ENCODE measurements at regions not wholly inside any gene's neighbourhood (a gene's known extent, or its start where the extent isn't known, plus 50 kb on each side); places are given as distances from the start of the nearest gene placed in this dataset.

- no peak overlapping the region for H3K4me3 ChIP-seq (ENCODE audit: low read length in 3 of 3)
- no peak overlapping the region for H3K27ac ChIP-seq (ENCODE audit: low read depth, low read length)
- no peaks in the 10 kb centered on the region for H3K36me3 ChIP-seq (ENCODE audit: control insufficient read depth in 3 of 3, insufficient read depth in 3 of 3, low read length in 3 of 3)
- no peak overlapping the region for H3K9ac ChIP-seq (ENCODE audit: low read depth in 1 of 3, low read length in 3 of 3)
- H3K27me3 ChIP-seq (ENCODE audit: control insufficient read depth in 3 of 3, insufficient read depth in 3 of 3, low read length in 3 of 3), result no peaks in the 10 kb centered on the region
- H3K4me1 ChIP-seq (ENCODE audit: control insufficient read depth in 3 of 3, insufficient read depth in 3 of 3, low read length in 3 of 3), result no peaks in the 10 kb centered on the region
- no peaks in the 10 kb centered on the region for H3K9me3 ChIP-seq (ENCODE audit: control insufficient read depth in 3 of 3, low read length in 3 of 3)
Measured at GRCh38 chr5:17378346-17378997, 119.6 kb upstream of the TAF11L2 start.

- H3K27ac ChIP-seq (ENCODE audit: low read depth, low read length), result no peak overlapping the region
Measured at GRCh38 chr5:17379100-17379951, 118.7 kb upstream of the TAF11L2 start.

GRCh38 chr5:17381932-17382331 lies 116.1 kb upstream of the TAF11L2 start:
- no peak overlapping the region for H3K27ac ChIP-seq (ENCODE audit: low read depth, low read length)
- no peaks in the 10 kb centered on the region for H3K9me3 ChIP-seq (ENCODE audit: control insufficient read depth in 3 of 3, low read length in 3 of 3)
- no peak overlapping the region for H3K9ac ChIP-seq (ENCODE audit: low read depth in 1 of 3, low read length in 3 of 3)
- no peaks in the 10 kb centered on the region for H3K4me1 ChIP-seq (ENCODE audit: control insufficient read depth in 3 of 3, insufficient read depth in 3 of 3, low read length in 3 of 3)
- H3K36me3 ChIP-seq (ENCODE audit: control insufficient read depth in 3 of 3, insufficient read depth in 3 of 3, low read length in 3 of 3), result no peaks in the 10 kb centered on the region
- no peak overlapping the region for H3K4me3 ChIP-seq (ENCODE audit: low read length in 3 of 3)
- H3K27me3 ChIP-seq (ENCODE audit: control insufficient read depth in 3 of 3, insufficient read depth in 3 of 3, low read length in 3 of 3), result no peaks in the 10 kb centered on the region

More at GRCh38 chr5:17379100-17379951, 118.7 kb upstream of the TAF11L2 start:
- Histone ChIP-seq H3K4me1 (ENCODE audit: control insufficient read depth in 3 of 3, insufficient read depth in 3 of 3, low read length in 3 of 3) (no peaks in the 10 kb centered on the region), H3K4me3 (ENCODE audit: low read length in 3 of 3) (no peak overlapping the region), H3K36me3 (ENCODE audit: control insufficient read depth in 3 of 3, insufficient read depth in 3 of 3, low read length in 3 of 3) (no peaks in the 10 kb centered on the region), H3K9ac (ENCODE audit: low read depth in 1 of 3, low read length in 3 of 3) (no peak overlapping the region), H3K9me3 (ENCODE audit: control insufficient read depth in 3 of 3, low read length in 3 of 3) (no peaks in the 10 kb centered on the region), H3K27me3 (ENCODE audit: control insufficient read depth in 3 of 3, insufficient read depth in 3 of 3, low read length in 3 of 3) (no peaks in the 10 kb centered on the region)

- Histone ChIP-seq H3K27me3 (ENCODE audit: control insufficient read depth in 3 of 3, insufficient read depth in 3 of 3, low read length in 3 of 3) (no peaks in the 10 kb centered on the region), H3K27ac (ENCODE audit: low read depth, low read length) (no peak overlapping the region), H3K4me1 (ENCODE audit: control insufficient read depth in 3 of 3, insufficient read depth in 3 of 3, low read length in 3 of 3) (no peaks in the 10 kb centered on the region), H3K9me3 (ENCODE audit: control insufficient read depth in 3 of 3, low read length in 3 of 3) (no peaks in the 10 kb centered on the region), H3K4me3 (ENCODE audit: low read length in 3 of 3) (no peak overlapping the region), H3K36me3 (ENCODE audit: control insufficient read depth in 3 of 3, insufficient read depth in 3 of 3, low read length in 3 of 3) (no peaks in the 10 kb centered on the region), H3K9ac (ENCODE audit: low read depth in 1 of 3, low read length in 3 of 3) (no peak overlapping the region)
Measured at GRCh38 chr5:17383526-17383925, 114.5 kb upstream of the TAF11L2 start.

- Histone ChIP-seq H3K4me1 (ENCODE audit: control insufficient read depth in 3 of 3, insufficient read depth in 3 of 3, low read length in 3 of 3) (no peaks in the 10 kb centered on the region), H3K27me3 (ENCODE audit: control insufficient read depth in 3 of 3, insufficient read depth in 3 of 3, low read length in 3 of 3) (no peaks in the 10 kb centered on the region), H3K4me3 (ENCODE audit: low read length in 3 of 3) (no peak overlapping the region), H3K27ac (ENCODE audit: low read depth, low read length) (no peak overlapping the region), H3K36me3 (ENCODE audit: control insufficient read depth in 3 of 3, insufficient read depth in 3 of 3, low read length in 3 of 3) (no peaks in the 10 kb centered on the region), H3K9ac (ENCODE audit: low read depth in 1 of 3, low read length in 3 of 3) (no peak overlapping the region), H3K9me3 (ENCODE audit: control insufficient read depth in 3 of 3, low read length in 3 of 3) (no peaks in the 10 kb centered on the region)
Measured at GRCh38 chr5:17384181-17384580, 113.8 kb upstream of the TAF11L2 start.

GRCh38 chr5:17388717-17389116 lies 109.3 kb upstream of the TAF11L2 start:
- H3K9ac ChIP-seq (ENCODE audit: low read depth in 1 of 3, low read length in 3 of 3), result no peak overlapping the region

GRCh38 chr5:17394086-17394485 lies 103.9 kb upstream of the TAF11L2 start:
- no peaks in the 10 kb centered on the region for H3K4me1 ChIP-seq (ENCODE audit: control insufficient read depth in 3 of 3, insufficient read depth in 3 of 3, low read length in 3 of 3)
- peaks cover 0 to 4% (median 0%) of the 10 kb centered on the region in 3 donors for H3K9me3 ChIP-seq (ENCODE audit: control insufficient read depth in 3 of 3, low read length in 3 of 3)
- no peak overlapping the region for H3K27ac ChIP-seq (ENCODE audit: low read depth, low read length)
- no peaks in the 10 kb centered on the region for H3K36me3 ChIP-seq (ENCODE audit: control insufficient read depth in 3 of 3, insufficient read depth in 3 of 3, low read length in 3 of 3)
- no peak overlapping the region for H3K4me3 ChIP-seq (ENCODE audit: low read length in 3 of 3)
- H3K27me3 ChIP-seq (ENCODE audit: control insufficient read depth in 3 of 3, insufficient read depth in 3 of 3, low read length in 3 of 3), result no peaks in the 10 kb centered on the region
- H3K9ac ChIP-seq (ENCODE audit: low read depth in 1 of 3, low read length in 3 of 3), result no peak overlapping the region

More at GRCh38 chr5:17388717-17389116, 109.3 kb upstream of the TAF11L2 start:
- H3K4me1 ChIP-seq (ENCODE audit: control insufficient read depth in 3 of 3, insufficient read depth in 3 of 3, low read length in 3 of 3), result no peaks in the 10 kb centered on the region
- no peaks in the 10 kb centered on the region for H3K9me3 ChIP-seq (ENCODE audit: control insufficient read depth in 3 of 3, low read length in 3 of 3)
- no peak overlapping the region for H3K27ac ChIP-seq (ENCODE audit: low read depth, low read length)
- H3K36me3 ChIP-seq (ENCODE audit: control insufficient read depth in 3 of 3, insufficient read depth in 3 of 3, low read length in 3 of 3), result no peaks in the 10 kb centered on the region
- no peaks in the 10 kb centered on the region for H3K27me3 ChIP-seq (ENCODE audit: control insufficient read depth in 3 of 3, insufficient read depth in 3 of 3, low read length in 3 of 3)
- no peak overlapping the region for H3K4me3 ChIP-seq (ENCODE audit: low read length in 3 of 3)

- peaks cover 0 to 4% (median 0%) of the 10 kb centered on the region in 3 donors for H3K9me3 ChIP-seq (ENCODE audit: control insufficient read depth in 3 of 3, low read length in 3 of 3)
- no peak overlapping the region for H3K27ac ChIP-seq (ENCODE audit: low read depth, low read length)
- no peaks in the 10 kb centered on the region for H3K4me1 ChIP-seq (ENCODE audit: control insufficient read depth in 3 of 3, insufficient read depth in 3 of 3, low read length in 3 of 3)
- no peak overlapping the region for H3K9ac ChIP-seq (ENCODE audit: low read depth in 1 of 3, low read length in 3 of 3)
- H3K27me3 ChIP-seq (ENCODE audit: control insufficient read depth in 3 of 3, insufficient read depth in 3 of 3, low read length in 3 of 3), result no peaks in the 10 kb centered on the region
- no peaks in the 10 kb centered on the region for H3K36me3 ChIP-seq (ENCODE audit: control insufficient read depth in 3 of 3, insufficient read depth in 3 of 3, low read length in 3 of 3)
- H3K4me3 ChIP-seq (ENCODE audit: low read length in 3 of 3), result no peak overlapping the region
Measured at GRCh38 chr5:17395106-17395880, 102.7 kb upstream of the TAF11L2 start.

- H3K4me3 ChIP-seq (ENCODE audit: low read length in 3 of 3), result no peak overlapping the region
- H3K9ac ChIP-seq (ENCODE audit: low read depth in 1 of 3, low read length in 3 of 3), result no peak overlapping the region
- H3K9me3 ChIP-seq (ENCODE audit: control insufficient read depth in 3 of 3, low read length in 3 of 3), result peaks cover 0 to 4% (median 0%) of the 10 kb centered on the region in 3 donors
- H3K36me3 ChIP-seq (ENCODE audit: control insufficient read depth in 3 of 3, insufficient read depth in 3 of 3, low read length in 3 of 3), result no peaks in the 10 kb centered on the region
- H3K27ac ChIP-seq (ENCODE audit: low read depth, low read length), result no peak overlapping the region
- H3K27me3 ChIP-seq (ENCODE audit: control insufficient read depth in 3 of 3, insufficient read depth in 3 of 3, low read length in 3 of 3), result no peaks in the 10 kb centered on the region
- no peaks in the 10 kb centered on the region for H3K4me1 ChIP-seq (ENCODE audit: control insufficient read depth in 3 of 3, insufficient read depth in 3 of 3, low read length in 3 of 3)
Measured at GRCh38 chr5:17396247-17396646, 101.8 kb upstream of the TAF11L2 start.

All from skeletal muscle tissue (tissue), 3 donors.